ENCODE measurements at regions not wholly inside any gene's neighbourhood (a gene's known extent, or its start where the extent isn't known, plus 50 kb on each side); places are given as distances from the start of the nearest gene placed in this dataset.

DNA sequence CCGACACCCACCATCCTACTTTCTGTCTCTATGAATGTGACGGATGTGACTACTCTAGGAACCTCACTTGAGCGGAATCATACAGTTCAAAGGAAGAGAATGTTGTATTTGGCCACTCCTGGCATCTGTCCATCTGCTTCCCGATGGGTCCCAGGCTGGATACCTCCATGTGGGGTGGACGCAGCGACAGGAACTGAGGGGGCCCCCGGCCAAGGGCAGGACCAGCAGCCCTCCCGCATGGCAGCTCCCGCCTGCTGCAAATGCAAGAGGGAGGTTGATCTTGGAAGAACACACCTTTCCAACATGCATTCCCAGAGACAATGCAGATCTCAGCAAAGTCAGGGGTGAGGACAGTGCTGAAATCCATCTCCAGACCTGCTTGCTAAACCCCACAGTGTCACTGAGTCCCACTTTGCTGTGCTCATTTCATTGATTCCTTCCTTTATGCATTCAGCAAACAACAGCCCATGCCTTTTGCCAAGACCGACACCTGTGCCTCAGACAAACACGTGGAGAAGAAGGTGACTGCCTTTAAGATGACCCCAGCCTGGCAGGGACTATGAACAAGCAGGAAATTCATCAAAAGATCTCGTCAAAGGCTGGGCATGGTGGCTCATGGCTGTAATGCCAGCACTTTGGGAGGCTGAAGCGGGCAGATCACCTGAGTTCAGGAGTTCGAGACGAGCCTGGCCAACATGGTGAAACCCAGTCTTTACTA is 246.2 kb downstream of the CTTN start:
- ATAC-seq (no peak), DNase-seq (ENCODE audit: low read depth, low spot score) (no peak)
- Histone ChIP-seq H2AFZ (ENCODE audit: low read depth, low read length, poor library complexity, severe bottlenecking) (no peak overlapping the region), H3K27ac (ENCODE audit: low read depth, low read length) (no peak overlapping the region), H3K9me3 (ENCODE audit: control insufficient read depth in 1 of 2, insufficient read depth in 1 of 2, low read depth in 1 of 2, low read length in 2 of 2) (no peaks in the 10 kb centered on the region), H3K36me3 (ENCODE audit: control insufficient read depth in 1 of 2, insufficient read depth in 2 of 2, low read length in 2 of 2) (no peaks in the 10 kb centered on the region), H3K9ac (ENCODE audit: low read length) (no peak overlapping the region), H3K4me3 (replicated peaks in 1 of 2; ENCODE audit: low read depth in 1 of 2, low read length in 2 of 2) (no peak overlapping the region), H4K20me1 (ENCODE audit: insufficient read depth) (no peaks in the 10 kb centered on the region), H3K4me1 (ENCODE audit: control insufficient read depth in 1 of 2, insufficient read depth in 2 of 2, low read length in 2 of 2) (no peaks in the 10 kb centered on the region), H3K27me3 (ENCODE audit: insufficient read depth, low read length) (peaks cover 7% of the 10 kb centered on the region; the same call in 1 of the 2 replicates), H3K4me2 (ENCODE audit: low read length) (no peak overlapping the region), H3K79me2 (ENCODE audit: insufficient read depth, low read length) (no peaks in the 10 kb centered on the region), H3K9me2 (ENCODE audit: insufficient read depth) (no peaks in the 10 kb centered on the region)
- ChIA-PET POLR2A (no interaction called here), RAD21 (ENCODE audit: low non-redundant PET in 1 of 2, low total read pairs in 2 of 2, uncharacterized antibody in 2 of 2, unreplicated experiment in 2 of 2) (no interaction called here), CTCF (no interaction called here)
- BruUV-seq (replicated peaks), result no TSS peak
- intact Hi-C loops (cut with micrococcal nuclease), result no loop called here
- TF ChIP-seq, protein P1, sequence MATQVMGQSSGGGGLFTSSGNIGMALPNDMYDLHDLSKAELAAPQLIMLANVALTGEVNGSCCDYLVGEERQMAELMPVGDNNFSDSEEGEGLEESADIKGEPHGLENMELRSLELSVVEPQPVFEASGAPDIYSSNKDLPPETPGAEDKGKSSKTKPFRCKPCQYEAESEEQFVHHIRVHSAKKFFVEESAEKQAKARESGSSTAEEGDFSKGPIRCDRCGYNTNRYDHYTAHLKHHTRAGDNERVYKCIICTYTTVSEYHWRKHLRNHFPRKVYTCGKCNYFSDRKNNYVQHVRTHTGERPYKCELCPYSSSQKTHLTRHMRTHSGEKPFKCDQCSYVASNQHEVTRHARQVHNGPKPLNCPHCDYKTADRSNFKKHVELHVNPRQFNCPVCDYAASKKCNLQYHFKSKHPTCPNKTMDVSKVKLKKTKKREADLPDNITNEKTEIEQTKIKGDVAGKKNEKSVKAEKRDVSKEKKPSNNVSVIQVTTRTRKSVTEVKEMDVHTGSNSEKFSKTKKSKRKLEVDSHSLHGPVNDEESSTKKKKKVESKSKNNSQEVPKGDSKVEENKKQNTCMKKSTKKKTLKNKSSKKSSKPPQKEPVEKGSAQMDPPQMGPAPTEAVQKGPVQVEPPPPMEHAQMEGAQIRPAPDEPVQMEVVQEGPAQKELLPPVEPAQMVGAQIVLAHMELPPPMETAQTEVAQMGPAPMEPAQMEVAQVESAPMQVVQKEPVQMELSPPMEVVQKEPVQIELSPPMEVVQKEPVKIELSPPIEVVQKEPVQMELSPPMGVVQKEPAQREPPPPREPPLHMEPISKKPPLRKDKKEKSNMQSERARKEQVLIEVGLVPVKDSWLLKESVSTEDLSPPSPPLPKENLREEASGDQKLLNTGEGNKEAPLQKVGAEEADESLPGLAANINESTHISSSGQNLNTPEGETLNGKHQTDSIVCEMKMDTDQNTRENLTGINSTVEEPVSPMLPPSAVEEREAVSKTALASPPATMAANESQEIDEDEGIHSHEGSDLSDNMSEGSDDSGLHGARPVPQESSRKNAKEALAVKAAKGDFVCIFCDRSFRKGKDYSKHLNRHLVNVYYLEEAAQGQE (IDR thresholded peaks at IDR 0.05; ENCODE audit: low read depth), result no peak
- no peak for TF ChIP-seq POLR2A (IDR thresholded peaks at IDR 0.05; ENCODE audit: borderline replicate concordance, extremely low read depth, insufficient read depth, insufficient read length)
- TF ChIP-seq SIN3A (IDR thresholded peaks at IDR 0.05; ENCODE audit: low read depth), result no peak
- TF ChIP-seq ZBTB33 (IDR thresholded peaks at IDR 0.05; ENCODE audit: extremely low read depth, insufficient replicate concordance, low read length), result no peak
- TF ChIP-seq SP1 (IDR thresholded peaks at IDR 0.05; ENCODE audit: low read depth), result no peak
